GM21529 (cell line): ENCODE measurements at regions not wholly inside any gene's neighbourhood (a gene's known extent, or its start where the extent isn't known, plus 50 kb on each side); places are given as distances from the start of the nearest gene placed in this dataset.
"Not testable (repeated sequence)": the region's sequence is repeated elsewhere in the genome, so short reads cannot be mapped to it uniquely, and the experiment has no call there.

Experiments used
- ATAC-seq: cut with Tn5 transposase; IDR thresholded peaks from one replicate; pipeline ENCODE4 v1.9.1; 2021; ENCODE audit not compliant: unreplicated experiment

GRCh38 chr4:28436191-28437080 lies 1575.8 kb downstream of the STIM2 start:
- ATAC-seq, result no peak

- no peak for ATAC-seq
Measured at GRCh38 chr4:28443371-28443770, 1582.7 kb downstream of the STIM2 start.

- no peak for ATAC-seq
Measured at GRCh38 chr4:28443801-28444412, 1583.3 kb downstream of the STIM2 start.

GRCh38 chr4:28444886-28445496 lies 1584.3 kb downstream of the STIM2 start:
- ATAC-seq, result no peak

- no peak for ATAC-seq
Measured at GRCh38 chr4:28449085-28449484, 1588.4 kb downstream of the STIM2 start.

- ATAC-seq, result no peak
Measured at GRCh38 chr4:28451346-28451745, 1590.7 kb downstream of the STIM2 start.

GRCh38 chr4:28462766-28463700 lies 1602.4 kb downstream of the STIM2 start:
- no peak for ATAC-seq

GRCh38 chr4:28464823-28465222 lies 1604.2 kb downstream of the STIM2 start:
- no peak for ATAC-seq

GRCh38 chr4:28466886-28467285 lies 1606.2 kb downstream of the STIM2 start:
- ATAC-seq, result not testable (repeated sequence)

GRCh38 chr4:28469387-28469786 lies 1608.7 kb downstream of the STIM2 start:
- ATAC-seq, result no peak

GRCh38 chr4:28469886-28470285 lies 1609.2 kb downstream of the STIM2 start:
- ATAC-seq, result no peak

GRCh38 chr4:28475381-28475780 lies 1614.7 kb downstream of the STIM2 start:
- ATAC-seq, result no peak

GRCh38 chr4:28479666-28480065 lies 1619.0 kb downstream of the STIM2 start:
- ATAC-seq, result no peak

GRCh38 chr4:28481565-28481964 lies 1620.9 kb downstream of the STIM2 start:
- no peak for ATAC-seq

GRCh38 chr4:28482580-28483270 lies 1622.1 kb downstream of the STIM2 start:
- no peak for ATAC-seq

GRCh38 chr4:28488021-28488420 lies 1627.4 kb downstream of the STIM2 start:
- ATAC-seq, result no peak

GRCh38 chr4:28490669-28491068 lies 1630.0 kb downstream of the STIM2 start:
- ATAC-seq, result no peak

GRCh38 chr4:28505064-28505463 lies 1644.4 kb downstream of the STIM2 start:
- no peak for ATAC-seq

- ATAC-seq, result no peak
Measured at GRCh38 chr4:28508636-28509035, 1648.0 kb downstream of the STIM2 start.

- not testable (repeated sequence) for ATAC-seq
Measured at GRCh38 chr4:28514766-28515165, 1654.1 kb downstream of the STIM2 start.
